K562 (cell line): ENCODE measurements at regions not wholly inside any gene's neighbourhood (a gene's known extent, or its start where the extent isn't known, plus 50 kb on each side); places are given as distances from the start of the nearest gene placed in this dataset.
A peak's percentile ranks its signal among the peaks of the same experiment; 100 is the strongest.
"Not testable (repeated sequence)": the region's sequence is repeated elsewhere in the genome, so short reads cannot be mapped to it uniquely, and the experiment has no call there.

Experiments used
- ATAC-seq: fragments of 200-7000 bp; cut with Tn5 transposase; 3 replicates; pipeline ENCODE4 v1.9.1; 2020; ENCODE audit warnings: moderate library complexity
- BruUV-seq: library from RNA; stranded (reverse); fragments of 400-500 nt; replicated peaks from 2 replicates; lab custom pipeline; 2021; lab: Mats Ljungman, UMichigan
- CTCF ChIA-PET: fragments of 300-600 bp; formaldehyde crosslinking; extraction: SDS; loops from one replicate; lab custom pipeline; 2021; ENCODE audit warnings: low intra/inter-chr PET ratio; lab: Yijun Ruan, JAX
- POLR2A ChIA-PET: fragments of 300-600, 350-650 bp; sonication (Branson Sonifier 250); formaldehyde crosslinking; extraction: SDS; loops from one replicate; lab custom pipeline; 2021; ENCODE audit warnings: antibody characterized with exemption, inconsistent platforms; lab: Yijun Ruan, JAX
- DNase-seq, 4 experiments: peaks; one replicate each; pipeline versions ENCODE4 v3.0.0 to v3.0.0-alpha.2; 2011 to 2018; ENCODE audit warnings: low spot score in 3 of 4, mixed read lengths in 3 of 4; ENCODE audit errors: extremely low read depth in 1 of 4
- FAIRE-seq: peaks from 2 replicates; lab custom pipeline; 2011; peaks lifted over from hg19 to GRCh38; lab: Jason Lieb, UNC
- H2AFZ ChIP-seq: 2 replicates; pipeline ENCODE4 v1.6.0; 2011; ENCODE audit warnings: low read depth, low read length, control low read depth, inconsistent platforms
- H3K27ac ChIP-seq: fragments of 200-600 bp; 3 replicates; pipeline ENCODE4 v1.8.0; 2011; ENCODE audit warnings: low read depth, mild to moderate bottlenecking, control low read depth, inconsistent platforms, low read length, moderate library complexity, mixed read lengths; ENCODE audit errors: extremely low read depth
- H3K27me3 ChIP-seq, 2 experiments: fragments of 300-600 bp in 1 of 2; 2 replicates in 1 of 2; 3 replicates in 1 of 2; pipeline versions ENCODE4 v1.6.0 to v1.8.0; 2011; ENCODE audit warnings: inconsistent platforms in 2 of 2, low read length in 2 of 2, mild to moderate bottlenecking in 1 of 2, mixed read lengths in 1 of 2, moderate library complexity in 1 of 2; ENCODE audit not compliant: control insufficient read depth in 2 of 2, insufficient read depth in 2 of 2
- H3K36me3 ChIP-seq: fragments of 300-600 bp; 3 replicates; pipeline ENCODE4 v1.8.0; 2011; ENCODE audit warnings: mild to moderate bottlenecking, low read length, inconsistent platforms; ENCODE audit not compliant: control insufficient read depth, insufficient read depth
- H3K4me1 ChIP-seq, 2 experiments: fragments of 200-600 bp in 1 of 2; replicated peaks in 1 of 2; 2 replicates in 1 of 2; 3 replicates in 1 of 2; pipeline versions ENCODE4 v1.5.1 to v1.8.0; 2011; ENCODE audit warnings: inconsistent platforms in 2 of 2, low read length in 2 of 2, mild to moderate bottlenecking in 1 of 2, mixed read lengths in 1 of 2, moderate library complexity in 1 of 2; ENCODE audit not compliant: control insufficient read depth in 2 of 2, insufficient read depth in 2 of 2
- H3K4me2 ChIP-seq: 2 replicates; pipeline ENCODE4 v1.6.1; 2011; ENCODE audit warnings: low read length, control low read depth, inconsistent platforms, mixed read lengths; ENCODE audit not compliant: insufficient read depth
- H3K4me3 ChIP-seq: fragments of 200-600 bp; sonication (generic), shearing (Covaris generic); 2 replicates; pipeline ENCODE4 v1.5.1; 2016; ENCODE audit warnings: control low read depth, inconsistent platforms
- H3K79me2 ChIP-seq: fragments of 200-600 bp; 3 replicates; pipeline ENCODE4 v1.8.0; 2011; ENCODE audit warnings: low read length, inconsistent platforms; ENCODE audit not compliant: control insufficient read depth, insufficient read depth
- H3K9ac ChIP-seq, 2 experiments: 2 replicates each; pipeline versions ENCODE4 v1.6.0 to v1.6.1; 2011; ENCODE audit warnings: low read depth in 2 of 2, low read length in 2 of 2, control low read depth in 1 of 2, inconsistent platforms in 1 of 2, mild to moderate bottlenecking in 1 of 2, mixed read lengths in 1 of 2; ENCODE audit not compliant: insufficient read depth in 1 of 2
- H3K9me1 ChIP-seq: one replicate; pipeline ENCODE4 v1.6.0; 2011; ENCODE audit warnings: inconsistent platforms, mild to moderate bottlenecking, low read length, moderate library complexity; ENCODE audit not compliant: control insufficient read depth, insufficient read depth
- H3K9me3 ChIP-seq: replicated peaks from 2 replicates; pipeline ENCODE4 v1.5.1; 2011; ENCODE audit warnings: low read depth, low read length, inconsistent platforms; ENCODE audit not compliant: control insufficient read depth, insufficient read depth
- H4K20me1 ChIP-seq: replicated peaks from 2 replicates; pipeline ENCODE4 v1.6.1; 2011; ENCODE audit warnings: low read length, inconsistent platforms, mixed read lengths; ENCODE audit not compliant: control insufficient read depth, insufficient read depth
- C11orf30 ChIP-seq: fragments of 450-650 bp; IDR thresholded peaks from 2 replicates; pipeline ENCODE4 v1.6.1; 2016; ENCODE audit warnings: low read depth, mild to moderate bottlenecking
- HNRNPUL1 ChIP-seq: fragments of 200-400 bp; formaldehyde crosslinking; IDR thresholded peaks from 2 replicates; pipeline ENCODE4 v1.6.1; 2017; ENCODE audit warnings: low read length
- WGBS: fragments of 100-300 bp; shearing (Covaris generic); methylation state at CpG from one replicate; pipeline ENCODE4 v1.1.6; 2016; ENCODE audit warnings: low coverage, mixed read lengths; ENCODE audit not compliant: insufficient coverage; ENCODE audit errors: missing lambda C conversion rate; 5-methylcytosine and 5-hydroxymethylcytosine counted together
- in situ Hi-C: fragments of 300-500 bp; cut with MboI; formaldehyde crosslinking; loops from 4 replicates; pipeline ENCODE4 v1.15.0; 2018; ENCODE audit warnings: inconsistent platforms, mixed read lengths
- intact Hi-C: fragments of 100-400 bp; cut with micrococcal nuclease; formaldehyde crosslinking; loops from 2 replicates; pipeline ENCODE4 v1.14.2; 2022

- no peak overlapping the region for H3K4me3 ChIP-seq
- BruUV-seq = no TSS peak
- POLR2A ChIA-PET = interaction anchor here (1.6 kb wide), 1 partner anchor 11 kb away, joined by 3 read pairs; no protein-coding TSS in a partner anchor
- H3K9me3 ChIP-seq = no peaks in the 10 kb centered on the region
- no peak overlapping the region for H3K4me2 ChIP-seq
- no peaks in the 10 kb centered on the region for H3K9me1 ChIP-seq
- in situ Hi-C loops (no loop called here), intact Hi-C loops (no loop called here)
- CTCF ChIA-PET = no interaction called here
- TF ChIP-seq C11orf30 = peak; percentile 9; the same call in 1 of the 2 replicates
- TF ChIP-seq HNRNPUL1 = no peak
- no peaks in the 10 kb centered on the region for H3K36me3 ChIP-seq
- FAIRE-seq = no peak
- no peaks in the 10 kb centered on the region for H4K20me1 ChIP-seq
- H3K27ac ChIP-seq = no peak overlapping the region
- H3K9ac ChIP-seq = no peak overlapping the region
- no peak for DNase-seq
- no peak for ATAC-seq
- H3K79me2 ChIP-seq = no peaks in the 10 kb centered on the region
- 0% methylated on average over 1 of the region's 1 CpG for WGBS
- H3K27me3 ChIP-seq = peaks cover 6 to 7% of the 10 kb centered on the region in 2 experiments
- H3K4me1 ChIP-seq = no peaks in the 10 kb centered on the region
- H2AFZ ChIP-seq = no peak overlapping the region
Observed at GRCh38 chr5:53411388-53411787, 69.0 kb upstream of the FST start.

DNA sequence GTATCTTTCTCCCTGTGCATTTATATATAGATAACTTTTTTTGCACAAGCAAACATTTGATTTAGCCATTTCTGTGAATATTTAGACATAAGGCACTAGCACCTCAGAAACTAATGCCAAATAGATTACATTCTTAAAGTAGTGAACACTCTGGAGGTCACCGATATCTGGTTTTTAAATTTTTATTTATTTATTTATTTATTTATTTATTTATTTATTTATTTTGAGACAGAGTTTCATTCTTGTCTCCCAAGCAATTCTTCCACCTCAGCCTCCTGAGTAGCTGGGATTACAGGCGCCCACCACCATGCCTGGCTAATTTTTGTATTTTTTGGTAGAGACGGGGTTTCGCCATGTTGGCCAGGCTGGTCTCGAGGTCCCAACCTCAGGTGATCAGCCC, 67.9 kb upstream of the FST start:
- FAIRE-seq, H3K36me3 ChIP-seq, H3K27me3 ChIP-seq, H3K9ac ChIP-seq, H3K79me2 ChIP-seq, BruUV-seq, H3K9me3 ChIP-seq, intact Hi-C loops, in situ Hi-C loops, DNase-seq, H2AFZ ChIP-seq, H3K4me2 ChIP-seq, H3K9me1 ChIP-seq, H3K4me1 ChIP-seq, H4K20me1 ChIP-seq, H3K27ac ChIP-seq, POLR2A ChIA-PET, ATAC-seq, CTCF ChIA-PET, H3K4me3 ChIP-seq: not testable (repeated sequence)
- 0% methylated on average over 5 of the region's 5 CpGs for WGBS
